Kasumi-1 (cell line): ENCODE measurements at regions not wholly inside any gene's neighbourhood (a gene's known extent, or its start where the extent isn't known, plus 50 kb on each side); places are given as distances from the start of the nearest gene placed in this dataset.
"Not testable (repeated sequence)": the region's sequence is repeated elsewhere in the genome, so short reads cannot be mapped to it uniquely, and the experiment has no call there.

Experiments
- DNase-seq, 2 experiments: peaks; one replicate each; lab custom pipeline; 2025; lab: John Stamatoyannopoulos, UW

- no peak for DNase-seq
These were observed 87.9 kb upstream of the TRIO start for GRCh38 chr5:14054965-14055963.

- DNase-seq = no peak
These were observed 88.9 kb upstream of the TRIO start for GRCh38 chr5:14054111-14054854.

GRCh38 chr5:14050821-14051220, 92.3 kb upstream of the TRIO start:
- no peak for DNase-seq

GRCh38 chr5:14048434-14048833, 94.7 kb upstream of the TRIO start:
- DNase-seq = no peak

- no peak for DNase-seq
These were observed 97.2 kb upstream of the DNAH5 start for GRCh38 chr5:14041528-14042192.

- DNase-seq = no peak
These were observed 96.1 kb upstream of the DNAH5 start for GRCh38 chr5:14040542-14040941.

GRCh38 chr5:14039576-14039975, 95.1 kb upstream of the DNAH5 start:
- no peak for DNase-seq

GRCh38 chr5:14039063-14039462, 94.6 kb upstream of the DNAH5 start:
- DNase-seq = no peak

- no peak for DNase-seq
These were observed 94.0 kb upstream of the DNAH5 start for GRCh38 chr5:14038341-14038959.

- DNase-seq = no peak
These were observed 92.5 kb upstream of the DNAH5 start for GRCh38 chr5:14036947-14037346.

GRCh38 chr5:14036514-14036913, 92.0 kb upstream of the DNAH5 start:
- no peak for DNase-seq

- peak; percentile 78 to 80 for DNase-seq
These were observed 91.5 kb upstream of the DNAH5 start for GRCh38 chr5:14035859-14036503.

GRCh38 chr5:14034963-14035362, 90.5 kb upstream of the DNAH5 start:
- no peak for DNase-seq

- DNase-seq = no peak
These were observed 88.4 kb upstream of the DNAH5 start for GRCh38 chr5:14032918-14033317.

- DNase-seq = no peak
These were observed 84.6 kb upstream of the DNAH5 start for GRCh38 chr5:14028938-14029584.

GRCh38 chr5:14028188-14028587, 83.7 kb upstream of the DNAH5 start:
- no peak for DNase-seq

GRCh38 chr5:14025569-14026286, 81.2 kb upstream of the DNAH5 start:
- no peak for DNase-seq

GRCh38 chr5:14022971-14023370, 78.5 kb upstream of the DNAH5 start:
- no peak for DNase-seq

- DNase-seq = not testable (repeated sequence)
These were observed 76.5 kb upstream of the DNAH5 start for GRCh38 chr5:14020944-14021343.

- DNase-seq = no peak
These were observed 75.3 kb upstream of the DNAH5 start for GRCh38 chr5:14019768-14020290.
